ENCODE measurements at regions not wholly inside any gene's neighbourhood (a gene's known extent, or its start where the extent isn't known, plus 50 kb on each side); places are given as distances from the start of the nearest gene placed in this dataset.
"Not testable (repeated sequence)": the region's sequence is repeated elsewhere in the genome, so short reads cannot be mapped to it uniquely, and the experiment has no call there.

- TF ChIP-seq, protein P1, sequence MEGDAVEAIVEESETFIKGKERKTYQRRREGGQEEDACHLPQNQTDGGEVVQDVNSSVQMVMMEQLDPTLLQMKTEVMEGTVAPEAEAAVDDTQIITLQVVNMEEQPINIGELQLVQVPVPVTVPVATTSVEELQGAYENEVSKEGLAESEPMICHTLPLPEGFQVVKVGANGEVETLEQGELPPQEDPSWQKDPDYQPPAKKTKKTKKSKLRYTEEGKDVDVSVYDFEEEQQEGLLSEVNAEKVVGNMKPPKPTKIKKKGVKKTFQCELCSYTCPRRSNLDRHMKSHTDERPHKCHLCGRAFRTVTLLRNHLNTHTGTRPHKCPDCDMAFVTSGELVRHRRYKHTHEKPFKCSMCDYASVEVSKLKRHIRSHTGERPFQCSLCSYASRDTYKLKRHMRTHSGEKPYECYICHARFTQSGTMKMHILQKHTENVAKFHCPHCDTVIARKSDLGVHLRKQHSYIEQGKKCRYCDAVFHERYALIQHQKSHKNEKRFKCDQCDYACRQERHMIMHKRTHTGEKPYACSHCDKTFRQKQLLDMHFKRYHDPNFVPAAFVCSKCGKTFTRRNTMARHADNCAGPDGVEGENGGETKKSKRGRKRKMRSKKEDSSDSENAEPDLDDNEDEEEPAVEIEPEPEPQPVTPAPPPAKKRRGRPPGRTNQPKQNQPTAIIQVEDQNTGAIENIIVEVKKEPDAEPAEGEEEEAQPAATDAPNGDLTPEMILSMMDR (IDR thresholded peaks at IDR 0.05) = no peak
- DNase-seq (ENCODE audit: low spot score in 2 of 2) = no peak
- peaks cover 0 to 4% of the 10 kb centered on the region in 2 donors for H3K4me1 ChIP-seq
- H3K4me3 ChIP-seq = no peak overlapping the region
- no peaks in the 10 kb centered on the region for H3K27me3 ChIP-seq
- H3K9me3 ChIP-seq = no peaks in the 10 kb centered on the region
- H3K36me3 ChIP-seq = no peaks in the 10 kb centered on the region
- intact Hi-C loops (cut with DNase I) = no loop called here
- H3K27ac ChIP-seq = no peak overlapping the region
Observed at GRCh38 chr6:132122176-132122575, 171.0 kb upstream of the CCN2 start.

DNA sequence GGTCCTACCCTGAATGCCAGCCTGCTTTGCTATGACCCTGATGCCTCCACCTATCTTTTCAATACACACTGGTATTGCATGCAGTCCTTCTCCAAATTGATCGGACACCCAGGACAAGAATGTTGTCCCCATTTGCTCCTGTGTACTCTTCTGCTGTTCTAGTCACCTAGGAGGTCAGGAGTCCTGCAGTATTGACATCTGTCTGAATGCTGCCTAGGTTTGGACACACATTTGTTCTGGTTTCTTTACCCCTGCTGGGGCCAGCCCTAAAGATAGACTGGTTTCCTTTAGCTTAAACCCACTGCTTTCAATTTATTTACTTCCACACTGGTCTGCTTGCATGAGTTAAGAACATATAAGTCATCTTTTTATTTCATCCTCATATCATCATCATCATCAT is 167.0 kb upstream of the CCN2 start:
- no peak for DNase-seq (ENCODE audit: low spot score in 2 of 2)
- Histone ChIP-seq H3K27ac (no peak overlapping the region), H3K36me3 (no peaks in the 10 kb centered on the region), H3K4me3 (no peak overlapping the region), H3K4me1 (peaks cover 0 to 18% of the 10 kb centered on the region in 2 donors), H3K27me3 (no peaks in the 10 kb centered on the region), H3K9me3 (no peaks in the 10 kb centered on the region)
- TF ChIP-seq, protein P1 (IDR thresholded peaks at IDR 0.05) = no peak
- intact Hi-C loops (cut with DNase I) = loop anchor here (5.0 kb wide), 1 partner anchor 99 kb away; no protein-coding TSS in a partner anchor

DNA sequence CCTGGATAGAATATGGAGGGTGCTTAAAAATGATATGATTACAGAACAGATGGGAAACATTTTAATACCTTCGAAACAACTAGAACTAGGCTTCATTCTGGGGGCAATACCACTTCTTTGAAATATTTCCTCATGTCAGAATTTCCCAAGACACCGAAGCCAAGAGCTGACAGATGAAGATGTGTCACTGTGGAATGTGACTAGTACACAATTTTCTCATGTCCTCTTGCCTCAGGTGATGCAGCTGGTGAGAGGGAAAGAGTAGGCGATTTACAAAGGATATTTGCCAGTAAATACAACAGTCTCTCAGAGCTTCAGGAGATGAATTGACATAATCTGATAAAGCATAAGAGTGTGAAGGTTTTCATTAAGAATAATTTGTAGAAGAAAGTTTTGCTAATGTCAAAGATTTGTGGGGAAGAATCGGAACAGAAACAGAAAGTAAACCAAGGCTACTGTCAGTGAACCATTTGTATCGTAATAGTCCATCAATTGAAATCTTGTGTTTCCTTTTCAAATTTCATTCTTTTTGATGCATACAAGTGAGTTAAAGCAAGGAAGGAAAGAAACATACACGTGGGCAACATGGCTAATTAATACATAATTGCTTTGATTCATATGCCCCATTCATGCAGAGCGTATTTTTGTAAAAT is 164.7 kb upstream of the CCN2 start:
- intact Hi-C loops (cut with DNase I) = loop anchor here (2.0 to 5.0 kb wide), 2 partner anchors 15 to 101 kb away; no protein-coding TSS in a partner anchor
- DNase-seq (ENCODE audit: low spot score in 2 of 2) = no peak
- Histone ChIP-seq H3K4me3 (peak overlapping the region; percentile 20 to 57), H3K4me1 (peaks cover 0 to 18% of the 10 kb centered on the region in 2 donors), H3K27ac (peak overlapping the region; percentile 64 to 74), H3K27me3 (no peaks in the 10 kb centered on the region), H3K36me3 (no peaks in the 10 kb centered on the region), H3K9me3 (no peaks in the 10 kb centered on the region)
- TF ChIP-seq, protein P1 (IDR thresholded peaks at IDR 0.05) = no peak

- DNase-seq (ENCODE audit: low spot score in 2 of 2) = no peak
- intact Hi-C loops (cut with DNase I) = loop anchor here (2.0 kb wide), 1 partner anchor 16 kb away; no protein-coding TSS in a partner anchor
- peak overlapping the region; percentile 64 to 74 for H3K27ac ChIP-seq
- H3K36me3 ChIP-seq = no peaks in the 10 kb centered on the region
- peaks cover 0 to 9% of the 10 kb centered on the region in 2 donors for H3K9me3 ChIP-seq
- TF ChIP-seq, protein P1 (IDR thresholded peaks at IDR 0.05) = no peak
- peaks cover 0 to 18% of the 10 kb centered on the region in 2 donors for H3K4me1 ChIP-seq
- no peaks in the 10 kb centered on the region for H3K27me3 ChIP-seq
- H3K4me3 ChIP-seq = no peak overlapping the region
Observed at GRCh38 chr6:132114201-132114825, 163.1 kb upstream of the CCN2 start.

- H3K36me3 ChIP-seq; H3K27me3 ChIP-seq; intact Hi-C loops (cut with DNase I); H3K4me3 ChIP-seq; DNase-seq (ENCODE audit: low spot score in 2 of 2); H3K27ac ChIP-seq: not testable (repeated sequence)
- Histone ChIP-seq H3K4me1 (peaks cover 0 to 11% of the 10 kb centered on the region in 2 donors), H3K9me3 (peaks cover 0 to 16% of the 10 kb centered on the region in 2 donors)
Observed at GRCh38 chr6:132109752-132110151, 158.6 kb upstream of the CCN2 start.

DNA sequence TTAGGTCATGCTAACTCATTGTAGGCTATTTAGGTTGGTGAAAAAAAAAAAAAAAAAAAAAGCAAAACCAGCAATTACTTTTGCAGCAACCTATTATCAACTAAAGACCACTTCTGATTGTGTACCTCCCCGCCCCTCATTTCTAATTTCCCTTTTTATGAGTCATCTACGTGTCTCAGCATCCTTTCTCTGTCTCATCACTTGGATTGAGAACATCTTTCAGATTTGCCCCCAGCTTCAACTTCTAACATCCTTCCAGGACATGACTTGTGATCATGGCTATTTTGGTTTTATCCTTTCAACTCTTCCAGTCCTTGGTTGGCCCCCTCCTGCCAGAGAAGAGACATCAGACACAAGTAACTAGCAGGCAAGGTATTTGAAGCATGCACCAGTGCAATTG is 156.7 kb upstream of the CCN2 start:
- no peaks in the 10 kb centered on the region for H3K4me1 ChIP-seq
- H3K9me3 ChIP-seq = peaks cover 0 to 16% of the 10 kb centered on the region in 2 donors
- no peak overlapping the region for H3K27ac ChIP-seq
- TF ChIP-seq, protein P1 (IDR thresholded peaks at IDR 0.05) = no peak
- no peaks in the 10 kb centered on the region for H3K27me3 ChIP-seq
- H3K36me3 ChIP-seq = no peaks in the 10 kb centered on the region
- H3K4me3 ChIP-seq = no peak overlapping the region
- intact Hi-C loops (cut with DNase I) = no loop called here
- no peak for DNase-seq (ENCODE audit: low spot score in 2 of 2)

Data from ascending aorta (tissue), 2 donors.